ENCODE measurements at regions not wholly inside any gene's neighbourhood (a gene's known extent, or its start where the extent isn't known, plus 50 kb on each side); places are given as distances from the start of the nearest gene placed in this dataset.

- TF ChIP-seq BCL11A (IDR thresholded peaks at IDR 0.05; ENCODE audit: low read depth in 2 of 2, low read length in 2 of 2) (no peak), SIN3A (conservative IDR thresholded peaks at IDR 0.05 in 1 of 2, IDR thresholded peaks at IDR 0.05 in 1 of 2; ENCODE audit: low read depth in 1 of 2, low read length in 2 of 2) (no peak)
These were observed 245.4 kb upstream of the MEIS1 start (continued) for GRCh38 chr2:66189553-66189952.
